A549 (cell line): ENCODE measurements at regions not wholly inside any gene's neighbourhood (a gene's known extent, or its start where the extent isn't known, plus 50 kb on each side); places are given as distances from the start of the nearest gene placed in this dataset.

Source experiments
- ATAC-seq, 2 experiments: fragments of 200-7000 bp in 1 of 2; fragments of >200 bp in 1 of 2; cut with Nextera tagmentation in 1 of 2; cut with Tn5 transposase in 1 of 2; 3 replicates each; pipeline versions ENCODE4 v1.8.0 to v1.9.1; 2018 to 2020; ENCODE audit warnings: mild to moderate bottlenecking in 1 of 2, moderate library complexity in 1 of 2
- CTCF ChIA-PET: fragments of 300-600 bp; sonication (Branson Sonifier 250); formaldehyde crosslinking; extraction: SDS; loops from one replicate; lab custom pipeline; 2021; ENCODE audit warnings: antibody characterized with exemption, inconsistent platforms; lab: Yijun Ruan, JAX
- POLR2A ChIA-PET: fragments of 350-600 bp; formaldehyde crosslinking; extraction: SDS; loops from one replicate; lab custom pipeline; 2021; ENCODE audit warnings: antibody characterized with exemption, inconsistent platforms; lab: Yijun Ruan, JAX
- DNase-seq, 2 experiments: peaks; one replicate each; pipeline versions ENCODE4 v3.0.0 to v3.0.0-alpha.2; 2011 to 2016; ENCODE audit warnings: low read depth in 1 of 2, low spot score in 1 of 2
- FAIRE-seq: peaks from 2 replicates; lab custom pipeline; 2011; peaks lifted over from hg19 to GRCh38; lab: Jason Lieb, UNC
- H3K27ac ChIP-seq, 2 experiments: fragments of >200 bp; sonication (Bioruptor Twin); formaldehyde crosslinking; 3 replicates each; pipeline ENCODE4 v1.5.1; 2016 to 2017
- H3K4me1 ChIP-seq: fragments of >200 bp; sonication (Bioruptor Twin); formaldehyde crosslinking; 3 replicates; pipeline ENCODE4 v1.6.1; 2016
- H3K4me2 ChIP-seq: fragments of >200 bp; sonication (Bioruptor Twin); formaldehyde crosslinking; 3 replicates; pipeline ENCODE4 v1.6.1; 2016
- H3K4me3 ChIP-seq: fragments of >200 bp; sonication (Bioruptor Twin); formaldehyde crosslinking; 3 replicates; pipeline ENCODE4 v1.5.1; 2016
- H3K9me3 ChIP-seq: fragments of >200 bp; sonication (Bioruptor Twin); formaldehyde crosslinking; 3 replicates; pipeline ENCODE4 v1.6.1; 2016
- ATOH8 ChIP-seq: fragments of 250-450 bp; sonication (Bioruptor Pico); IDR thresholded peaks from 2 replicates; pipeline ENCODE4 v1.5.0; 2020; ENCODE audit warnings: low read depth, mild to moderate bottlenecking, moderate library complexity
- BHLHE40 ChIP-seq: IDR thresholded peaks from 2 replicates; pipeline ENCODE4 v1.6.1; 2012; ENCODE audit warnings: low read depth, low read length, inconsistent platforms
- CBX2 ChIP-seq: fragments of 200-600 bp; sonication (generic); IDR thresholded peaks from 2 replicates; pipeline ENCODE4 v1.6.1; 2016; ENCODE audit warnings: low read depth, mild to moderate bottlenecking, borderline replicate concordance
- CBX8 ChIP-seq: fragments of 200-600 bp; sonication (generic); IDR thresholded peaks from 2 replicates; pipeline ENCODE4 v1.6.1; 2016
- EHF ChIP-seq: fragments of 250-450 bp; sonication (Bioruptor Pico); IDR thresholded peaks from 2 replicates; pipeline ENCODE4 v1.5.0; 2020; ENCODE audit warnings: mild to moderate bottlenecking
- EHMT2 ChIP-seq: fragments of 200-600 bp; sonication (generic); IDR thresholded peaks from 2 replicates; pipeline ENCODE4 v1.6.1; 2016; ENCODE audit warnings: antibody characterized with exemption, low read depth, mild to moderate bottlenecking, moderate library complexity
- GATA3 ChIP-seq: IDR thresholded peaks from 2 replicates; pipeline ENCODE4 v1.6.1; 2012; ENCODE audit warnings: borderline replicate concordance
- HES2 ChIP-seq: fragments of >200 bp; sonication (Bioruptor Twin); formaldehyde crosslinking; IDR thresholded peaks from 2 replicates; pipeline ENCODE4 v1.6.1; 2016
- HEYL ChIP-seq: fragments of 250-450 bp; sonication (Bioruptor Pico); IDR thresholded peaks from 2 replicates; pipeline ENCODE4 v1.8.0; 2021; ENCODE audit warnings: mild to moderate bottlenecking, moderate library complexity
- HMGXB4 ChIP-seq: fragments of 250-450 bp; sonication (Bioruptor Pico); IDR thresholded peaks from 2 replicates; pipeline ENCODE4 v1.5.0; 2021; ENCODE audit warnings: mild to moderate bottlenecking, moderate library complexity, borderline replicate concordance
- HOXA7 ChIP-seq: fragments of 250-450 bp; sonication (Bioruptor Pico); IDR thresholded peaks from 2 replicates; pipeline ENCODE4 v1.5.0; 2020; ENCODE audit warnings: mild to moderate bottlenecking, moderate library complexity
- JUN ChIP-seq, 2 experiments: fragments of >200 bp; sonication (Bioruptor Twin); formaldehyde crosslinking; IDR thresholded peaks; 2 replicates in 1 of 2; 3 replicates in 1 of 2; pipeline ENCODE4 v1.6.1; 2016 to 2017
- JUNB ChIP-seq: fragments of >200 bp; sonication (Bioruptor Twin); formaldehyde crosslinking; IDR thresholded peaks from 2 replicates; pipeline ENCODE4 v1.6.1; 2016
- KDM5A ChIP-seq: fragments of 200-600 bp; sonication (generic); IDR thresholded peaks from 2 replicates; pipeline ENCODE4 v1.6.1; 2016; ENCODE audit warnings: antibody characterized with exemption, mild to moderate bottlenecking
- MAX ChIP-seq: IDR thresholded peaks from 2 replicates; pipeline ENCODE4 v1.6.1; 2012
- MAZ ChIP-seq: fragments of 150-350 bp; IDR thresholded peaks from 2 replicates; pipeline ENCODE4 v1.6.1; 2014; ENCODE audit warnings: antibody characterized with exemption, low read depth, low read length, borderline replicate concordance
- NPAS2 ChIP-seq: fragments of 250-450 bp; sonication (Bioruptor Pico); IDR thresholded peaks from 2 replicates; pipeline ENCODE4 v1.8.0; 2022; ENCODE audit warnings: mild to moderate bottlenecking, moderate library complexity, borderline replicate concordance
- NR3C1 ChIP-seq: fragments of >200 bp; sonication (Bioruptor Twin); formaldehyde crosslinking; IDR thresholded peaks from 3 replicates; pipeline ENCODE4 v1.6.1; 2017
- PHF8 ChIP-seq: fragments of 200-600 bp; sonication (generic); IDR thresholded peaks from 2 replicates; pipeline ENCODE4 v1.6.1; 2016; ENCODE audit warnings: low read depth, mild to moderate bottlenecking, antibody characterized with exemption, moderate library complexity, borderline replicate concordance
- POLR2AphosphoS2 ChIP-seq: conservative IDR thresholded peaks from 2 replicates; pipeline ENCODE4 v1.6.1; 2012; ENCODE audit warnings: low read length, improper control_type of control experiment, inconsistent platforms
- RARB ChIP-seq: fragments of 250-450 bp; sonication (Bioruptor Pico); IDR thresholded peaks from 2 replicates; pipeline ENCODE4 v1.8.0; 2021; ENCODE audit warnings: mild to moderate bottlenecking, moderate library complexity
- RFX5 ChIP-seq: fragments of 450-650 bp; IDR thresholded peaks from 2 replicates; pipeline ENCODE4 v1.7.1; 2014; ENCODE audit warnings: antibody characterized with exemption, mild to moderate bottlenecking, moderate library complexity
- SREBF2 ChIP-seq: fragments of 450-650 bp; IDR thresholded peaks from 2 replicates; pipeline ENCODE4 v1.6.1; 2014; ENCODE audit warnings: mild to moderate bottlenecking, moderate library complexity
- TP53 ChIP-seq: fragments of 250-450 bp; sonication (Bioruptor Pico); IDR thresholded peaks from 2 replicates; pipeline ENCODE4 v1.5.0; 2021; ENCODE audit warnings: mild to moderate bottlenecking, moderate library complexity
- WGBS: methylation state at CpG from one replicate; pipeline ENCODE4 v1.1.6; 2017; ENCODE audit errors: missing lambda C conversion rate; 5-methylcytosine and 5-hydroxymethylcytosine counted together
- TF ChIP-seq, protein P1 (sequence below): fragments of 450-650 bp; IDR thresholded peaks from 2 replicates; pipeline ENCODE4 v1.6.1; 2014; ENCODE audit warnings: antibody characterized with exemption
- TF ChIP-seq, protein P2 (sequence below): fragments of 150-350 bp; IDR thresholded peaks from 2 replicates; pipeline ENCODE4 v1.6.1; 2014; ENCODE audit warnings: low read depth, mild to moderate bottlenecking, low read length
- TF ChIP-seq, protein P3 (sequence below): IDR thresholded peaks from 2 replicates; pipeline ENCODE4 v1.6.1; 2012; ENCODE audit warnings: low read depth, borderline replicate concordance

DNA sequence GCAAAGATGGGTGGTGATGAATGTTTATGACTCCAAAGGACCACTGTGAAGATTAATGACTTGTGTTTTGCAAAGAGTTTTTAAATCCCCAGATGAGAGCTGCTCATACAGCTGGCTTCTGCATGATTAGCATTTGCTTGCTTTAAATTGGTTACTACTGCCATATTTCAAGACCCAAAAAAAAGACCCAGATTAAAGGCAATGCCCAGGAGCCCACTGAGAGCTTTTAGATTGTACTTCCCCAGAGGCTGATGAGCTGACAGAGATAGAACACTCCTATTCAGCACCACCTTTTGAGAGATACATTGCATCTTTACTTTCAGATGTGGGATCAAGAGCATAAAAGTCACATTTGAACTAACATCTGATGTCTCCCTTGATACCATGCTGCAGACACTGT, 142.0 kb downstream of the HNRNPD start:
- no peak for TF ChIP-seq HOXA7
- no peak for TF ChIP-seq MAZ
- no peak for TF ChIP-seq SREBF2
- no peak for TF ChIP-seq RARB (CRISPR knock-in tag)
- TF ChIP-seq MAX = no peak
- TF ChIP-seq CBX8 = no peak
- TF ChIP-seq TP53 (CRISPR knock-in tag) = no peak
- TF ChIP-seq, protein P1, sequence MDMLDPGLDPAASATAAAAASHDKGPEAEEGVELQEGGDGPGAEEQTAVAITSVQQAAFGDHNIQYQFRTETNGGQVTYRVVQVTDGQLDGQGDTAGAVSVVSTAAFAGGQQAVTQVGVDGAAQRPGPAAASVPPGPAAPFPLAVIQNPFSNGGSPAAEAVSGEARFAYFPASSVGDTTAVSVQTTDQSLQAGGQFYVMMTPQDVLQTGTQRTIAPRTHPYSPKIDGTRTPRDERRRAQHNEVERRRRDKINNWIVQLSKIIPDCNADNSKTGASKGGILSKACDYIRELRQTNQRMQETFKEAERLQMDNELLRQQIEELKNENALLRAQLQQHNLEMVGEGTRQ = no peak
- TF ChIP-seq HEYL (CRISPR knock-in tag) = no peak
- no peak for TF ChIP-seq ATOH8 (CRISPR knock-in tag)
- TF ChIP-seq EHF = no peak
- no peak for TF ChIP-seq HES2
- TF ChIP-seq, protein P2, sequence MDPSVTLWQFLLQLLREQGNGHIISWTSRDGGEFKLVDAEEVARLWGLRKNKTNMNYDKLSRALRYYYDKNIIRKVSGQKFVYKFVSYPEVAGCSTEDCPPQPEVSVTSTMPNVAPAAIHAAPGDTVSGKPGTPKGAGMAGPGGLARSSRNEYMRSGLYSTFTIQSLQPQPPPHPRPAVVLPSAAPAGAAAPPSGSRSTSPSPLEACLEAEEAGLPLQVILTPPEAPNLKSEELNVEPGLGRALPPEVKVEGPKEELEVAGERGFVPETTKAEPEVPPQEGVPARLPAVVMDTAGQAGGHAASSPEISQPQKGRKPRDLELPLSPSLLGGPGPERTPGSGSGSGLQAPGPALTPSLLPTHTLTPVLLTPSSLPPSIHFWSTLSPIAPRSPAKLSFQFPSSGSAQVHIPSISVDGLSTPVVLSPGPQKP = no peak
- no peak for TF ChIP-seq BHLHE40
- no peak for TF ChIP-seq POLR2AphosphoS2

DNA sequence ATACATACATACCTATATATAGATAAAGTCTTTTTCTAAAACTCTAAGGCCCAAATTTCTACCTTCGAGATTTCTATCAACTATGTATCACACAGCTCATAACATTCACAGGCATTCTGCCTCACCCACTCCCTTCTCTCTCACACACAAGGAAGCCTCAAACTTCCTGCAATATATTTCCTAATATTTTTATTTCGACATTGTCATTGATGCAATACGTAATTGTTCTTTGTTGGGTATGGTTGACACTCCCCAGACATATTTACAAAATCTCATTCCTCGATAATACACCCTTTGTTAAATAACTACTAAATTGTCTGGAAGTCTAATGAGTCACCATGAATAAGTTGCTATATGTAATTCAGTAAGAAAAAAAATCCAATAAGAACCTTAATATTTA, 143.5 kb downstream of the HNRNPD start:
- ATAC-seq (no peak), FAIRE-seq (no peak), DNase-seq (no peak)
- no peaks in the 10 kb centered on the region for H3K4me1 ChIP-seq
- ChIA-PET CTCF (no interaction called here), POLR2A (no interaction called here)
- H3K9me3 ChIP-seq = no peaks in the 10 kb centered on the region
- WGBS = 3% methylated on average over 4 of the region's 4 CpGs
- TF ChIP-seq MAZ = no peak
- TF ChIP-seq HMGXB4 (CRISPR knock-in tag) = no peak
- TF ChIP-seq EHMT2 = no peak
- no peak for TF ChIP-seq NPAS2
- TF ChIP-seq PHF8 = no peak
- no peak for TF ChIP-seq RFX5
- H3K4me2 ChIP-seq = no peak overlapping the region
- no peak overlapping the region for H3K27ac ChIP-seq
- H3K4me3 ChIP-seq = no peak overlapping the region

More for the DNA sequence above, 142.0 kb downstream of the HNRNPD start:
- H3K4me2 ChIP-seq = no peak overlapping the region
- ATAC-seq = no peak
- H3K9me3 ChIP-seq = no peaks in the 10 kb centered on the region
- DNase-seq = no peak
- POLR2A ChIA-PET = no interaction called here
- no peak overlapping the region for H3K4me3 ChIP-seq
- H3K4me1 ChIP-seq = no peaks in the 10 kb centered on the region
- CTCF ChIA-PET = no interaction called here
- H3K27ac ChIP-seq = no peak overlapping the region
- no peak for FAIRE-seq

GRCh38 chr4:82225030-82225429, 148.8 kb downstream of the HNRNPD start:
- no peak overlapping the region for H3K27ac ChIP-seq
- FAIRE-seq = no peak

More at GRCh38 chr4:82225030-82225429, 148.8 kb downstream of the HNRNPD start:
- H3K4me3 ChIP-seq = no peak overlapping the region
- DNase-seq (no peak), ATAC-seq (no peak)
- no peaks in the 10 kb centered on the region for H3K9me3 ChIP-seq
- POLR2A ChIA-PET = no interaction called here
- WGBS = 22% methylated on average over 2 of the region's 2 CpGs
- H3K4me1 ChIP-seq = no peaks in the 10 kb centered on the region
- TF ChIP-seq CBX2 (no peak), NPAS2 (no peak), JUNB (no peak), JUN (IDR thresholded peaks at IDR 0.05) (no peak), KDM5A (no peak), GATA3 (no peak), NR3C1 (no peak)
- TF ChIP-seq, protein P3, sequence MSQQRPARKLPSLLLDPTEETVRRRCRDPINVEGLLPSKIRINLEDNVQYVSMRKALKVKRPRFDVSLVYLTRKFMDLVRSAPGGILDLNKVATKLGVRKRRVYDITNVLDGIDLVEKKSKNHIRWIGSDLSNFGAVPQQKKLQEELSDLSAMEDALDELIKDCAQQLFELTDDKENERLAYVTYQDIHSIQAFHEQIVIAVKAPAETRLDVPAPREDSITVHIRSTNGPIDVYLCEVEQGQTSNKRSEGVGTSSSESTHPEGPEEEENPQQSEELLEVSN = no peak
- CTCF ChIA-PET = no interaction called here
- no peak overlapping the region for H3K4me2 ChIP-seq
